HUES64 (cell line): ENCODE measurements at regions not wholly inside any gene's neighbourhood (a gene's known extent, or its start where the extent isn't known, plus 50 kb on each side); places are given as distances from the start of the nearest gene placed in this dataset.
"Not testable (repeated sequence)": the region's sequence is repeated elsewhere in the genome, so short reads cannot be mapped to it uniquely, and the experiment has no call there.

ENCODE experiments used
- H3K27ac ChIP-seq: 2 replicates; pipeline ENCODE4 v1.7.0; 2013; ENCODE audit warnings: low read depth, low read length, inconsistent platforms
- H3K27me3 ChIP-seq: 2 replicates; pipeline ENCODE4 v1.6.1; 2013; ENCODE audit warnings: mild to moderate bottlenecking, low read length; ENCODE audit not compliant: insufficient read depth
- H3K36me3 ChIP-seq: 2 replicates; pipeline ENCODE4 v1.6.1; 2013; ENCODE audit warnings: mild to moderate bottlenecking, low read length; ENCODE audit not compliant: insufficient read depth
- H3K4me1 ChIP-seq: 2 replicates; pipeline ENCODE4 v1.6.1; 2013; ENCODE audit warnings: mild to moderate bottlenecking, low read length, moderate library complexity; ENCODE audit not compliant: insufficient read depth
- H3K4me3 ChIP-seq: 2 replicates; pipeline ENCODE4 v1.5.1; 2013; ENCODE audit warnings: mild to moderate bottlenecking, low read length, moderate library complexity
- H3K9ac ChIP-seq: 2 replicates; pipeline ENCODE4 v1.6.1; 2013; ENCODE audit warnings: mild to moderate bottlenecking, low read depth, low read length
- H3K9me3 ChIP-seq: 2 replicates; pipeline ENCODE4 v1.6.1; 2013; ENCODE audit warnings: low read depth, low read length; ENCODE audit not compliant: insufficient read depth
- WGBS: fragments of 150-250, 120-280 bp; methylation state at CpG from one replicate; pipeline ENCODE4 v1.1.7; 2013; ENCODE audit warnings: missing lambda C conversion rate; 5-methylcytosine and 5-hydroxymethylcytosine counted together

DNA sequence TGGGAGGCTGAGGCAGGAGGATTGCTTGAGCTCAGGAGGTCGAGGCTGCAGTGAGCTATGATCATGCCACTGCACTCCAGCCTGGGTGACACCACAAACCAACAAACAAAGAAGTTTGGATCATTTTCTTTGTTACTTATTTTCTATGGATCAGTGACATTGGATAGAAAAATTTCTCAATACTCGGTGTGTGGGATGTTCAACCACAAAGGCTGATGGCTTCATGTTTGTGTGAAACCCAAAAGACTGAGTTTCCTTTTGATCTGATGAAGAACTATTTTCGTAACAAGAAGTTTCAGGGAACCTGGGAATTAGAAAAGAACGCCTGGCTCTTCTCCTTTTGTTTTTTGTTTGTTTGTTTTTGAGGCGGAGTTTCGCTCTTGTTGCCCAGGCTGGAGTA, 104.0 kb downstream of the HOXA1 start:
- 95% methylated on average over 6 of the region's 6 CpGs for WGBS
- H3K27ac ChIP-seq = no peak overlapping the region
- H3K9ac ChIP-seq = no peak overlapping the region
- H3K4me1 ChIP-seq = peaks cover 20% of the 10 kb centered on the region
- peaks cover 39% of the 10 kb centered on the region for H3K27me3 ChIP-seq
- H3K36me3 ChIP-seq = no peaks in the 10 kb centered on the region
- H3K4me3 ChIP-seq = no peak overlapping the region
- no peaks in the 10 kb centered on the region for H3K9me3 ChIP-seq

DNA sequence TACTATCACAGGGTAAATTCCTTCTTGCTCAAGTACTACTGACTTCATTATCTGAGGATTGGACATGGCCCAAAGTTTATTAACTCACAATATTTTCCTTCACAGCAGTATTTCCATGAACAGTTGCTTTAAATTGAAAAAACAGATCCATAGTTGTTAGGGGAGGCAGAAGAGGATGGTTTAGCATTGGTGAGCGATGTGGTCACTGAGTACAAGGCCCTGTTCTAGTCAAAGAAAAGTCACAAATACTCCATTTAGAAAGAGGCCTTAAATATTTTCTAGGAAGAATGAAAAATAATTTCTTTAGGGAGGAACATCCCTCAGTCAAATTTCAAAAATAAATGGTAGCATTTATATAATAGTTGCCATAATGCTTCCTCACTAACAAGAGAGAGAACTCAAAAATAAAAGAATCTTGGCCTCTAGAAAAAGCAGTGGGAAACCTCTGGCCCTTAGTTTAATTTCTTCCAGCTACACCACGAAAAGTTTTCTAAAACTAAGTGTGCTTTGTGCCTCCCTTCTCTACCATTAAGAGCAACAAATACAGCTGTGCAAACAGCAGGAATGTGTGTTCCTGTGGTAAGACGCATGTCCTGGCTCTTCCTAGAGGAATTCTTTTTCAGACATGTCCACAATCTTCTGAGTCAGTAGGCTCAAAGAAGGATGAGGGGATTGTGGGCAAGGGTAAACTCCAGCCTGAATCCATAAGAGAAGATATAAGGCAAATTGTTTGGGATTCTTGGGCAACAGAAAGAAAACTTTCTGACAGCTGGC, 105.7 kb downstream of the HOXA1 start:
- Histone ChIP-seq H3K36me3 (no peaks in the 10 kb centered on the region), H3K9me3 (no peaks in the 10 kb centered on the region), H3K27ac (no peak overlapping the region), H3K4me1 (peaks cover 9% of the 10 kb centered on the region; the same call in 1 of the 2 replicates), H3K27me3 (peaks cover 23% of the 10 kb centered on the region), H3K4me3 (no peak overlapping the region), H3K9ac (no peak overlapping the region)
- WGBS = 86% methylated on average over 3 of the region's 3 CpGs

- H3K27ac ChIP-seq = no peak overlapping the region
- no peaks in the 10 kb centered on the region for H3K9me3 ChIP-seq
- 97% methylated on average over 9 of the region's 9 CpGs for WGBS
- H3K36me3 ChIP-seq = no peaks in the 10 kb centered on the region
- H3K9ac ChIP-seq = no peak overlapping the region
- H3K4me1 ChIP-seq = no peaks in the 10 kb centered on the region
- H3K4me3 ChIP-seq = no peak overlapping the region
- H3K27me3 ChIP-seq = peaks cover 11% of the 10 kb centered on the region
Measured at GRCh38 chr7:26988836-26989374, 106.9 kb downstream of the HOXA1 start.

- H3K27ac ChIP-seq = no peak overlapping the region
- H3K36me3 ChIP-seq = no peaks in the 10 kb centered on the region
- no peaks in the 10 kb centered on the region for H3K4me1 ChIP-seq
- no peak overlapping the region for H3K4me3 ChIP-seq
- H3K9me3 ChIP-seq = no peaks in the 10 kb centered on the region
- H3K9ac ChIP-seq = no peak overlapping the region
- H3K27me3 ChIP-seq = no peaks in the 10 kb centered on the region
- 93% methylated on average over 3 of the region's 3 CpGs for WGBS
Measured at GRCh38 chr7:26987338-26987737, 108.5 kb downstream of the HOXA1 start.

DNA sequence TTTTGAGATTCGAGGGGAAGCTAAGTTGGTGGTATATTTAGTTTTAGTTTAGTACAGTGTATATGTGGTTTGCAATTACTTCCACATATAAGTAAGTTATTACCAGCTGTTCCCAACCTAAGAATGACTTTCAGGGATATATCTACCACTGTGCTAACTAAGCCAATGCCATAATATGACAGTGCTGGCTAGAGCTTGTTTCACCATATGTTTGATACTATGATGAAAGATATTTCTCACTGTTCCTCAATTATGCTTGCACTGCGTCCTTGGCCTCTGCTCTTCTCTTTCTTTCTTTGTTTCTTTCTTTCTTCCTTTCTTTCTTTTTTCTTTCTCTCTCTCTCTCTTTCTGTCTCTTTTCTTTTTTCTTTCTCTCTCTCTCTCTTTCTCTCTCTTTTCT, 113.8 kb upstream of the SKAP2 start:
- Histone ChIP-seq H3K36me3 (no peaks in the 10 kb centered on the region), H3K27me3 (no peaks in the 10 kb centered on the region), H3K9ac (no peak overlapping the region), H3K27ac (no peak overlapping the region), H3K9me3 (0 out of 2 replicates have a peak, but pooled peaks cover 3% of the 10 kb centered on the region), H3K4me3 (no peak overlapping the region), H3K4me1 (no peaks in the 10 kb centered on the region)
- WGBS = 91% methylated on average over 1 of the region's 2 CpGs

GRCh38 chr7:26976840-26977239, 112.5 kb upstream of the SKAP2 start:
- no peak overlapping the region for H3K4me3 ChIP-seq
- no peaks in the 10 kb centered on the region for H3K27me3 ChIP-seq
- H3K27ac ChIP-seq = no peak overlapping the region
- no peaks in the 10 kb centered on the region for H3K4me1 ChIP-seq
- no peaks in the 10 kb centered on the region for H3K36me3 ChIP-seq
- no peak overlapping the region for H3K9ac ChIP-seq
- 0 out of 2 replicates have a peak, but pooled peaks cover 3% of the 10 kb centered on the region for H3K9me3 ChIP-seq

DNA sequence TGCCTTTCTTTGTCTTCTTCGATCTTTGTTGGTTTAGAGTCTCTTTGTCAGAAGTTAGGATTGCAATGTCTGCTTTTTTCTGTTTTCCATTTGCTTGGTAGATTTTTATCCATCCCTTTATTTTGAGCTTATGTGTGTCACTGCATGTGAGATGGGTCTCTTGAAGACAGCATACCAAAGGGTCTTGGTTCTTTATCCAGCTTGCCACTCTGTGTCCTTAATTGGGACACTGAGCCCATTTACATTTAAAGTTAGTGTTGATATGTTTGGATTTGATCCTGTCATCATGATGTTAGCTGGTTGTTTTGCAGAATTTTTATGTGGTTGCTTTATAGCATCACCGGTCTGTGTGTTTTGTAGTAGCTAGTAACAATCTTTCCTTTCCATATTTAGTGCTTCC, 107.5 kb upstream of the SKAP2 start:
- H3K36me3 ChIP-seq, H3K27me3 ChIP-seq, H3K27ac ChIP-seq, H3K9ac ChIP-seq, H3K9me3 ChIP-seq, H3K4me1 ChIP-seq, H3K4me3 ChIP-seq: not testable (repeated sequence)
- WGBS = 88% methylated on average over 1 of the region's 2 CpGs

GRCh38 chr7:26965724-26966123, 101.3 kb upstream of the SKAP2 start:
- no peaks in the 10 kb centered on the region for H3K36me3 ChIP-seq
- H3K4me3 ChIP-seq = no peak overlapping the region
- no peak overlapping the region for H3K9ac ChIP-seq
- WGBS = 97% methylated on average over 3 of the region's 3 CpGs
- H3K27me3 ChIP-seq = no peaks in the 10 kb centered on the region
- H3K9me3 ChIP-seq = no peaks in the 10 kb centered on the region
- no peaks in the 10 kb centered on the region for H3K4me1 ChIP-seq
- no peak overlapping the region for H3K27ac ChIP-seq

GRCh38 chr7:26964156-26964808, 99.9 kb upstream of the SKAP2 start:
- H3K27me3 ChIP-seq = no peaks in the 10 kb centered on the region
- no peaks in the 10 kb centered on the region for H3K36me3 ChIP-seq
- no peaks in the 10 kb centered on the region for H3K4me1 ChIP-seq
- 91% methylated on average over 2 of the region's 2 CpGs for WGBS
- no peaks in the 10 kb centered on the region for H3K9me3 ChIP-seq
- no peak overlapping the region for H3K27ac ChIP-seq
- H3K9ac ChIP-seq = no peak overlapping the region
- no peak overlapping the region for H3K4me3 ChIP-seq

- no peaks in the 10 kb centered on the region for H3K27me3 ChIP-seq
- 93% methylated on average over 3 of the region's 3 CpGs for WGBS
- no peaks in the 10 kb centered on the region for H3K9me3 ChIP-seq
- no peak overlapping the region for H3K27ac ChIP-seq
- 0 out of 2 replicates have a peak, but pooled peaks cover 3% of the 10 kb centered on the region for H3K4me1 ChIP-seq
- no peaks in the 10 kb centered on the region for H3K36me3 ChIP-seq
- H3K9ac ChIP-seq = no peak overlapping the region
- H3K4me3 ChIP-seq = no peak overlapping the region
Measured at GRCh38 chr7:26959290-26959689, 94.9 kb upstream of the SKAP2 start.

DNA sequence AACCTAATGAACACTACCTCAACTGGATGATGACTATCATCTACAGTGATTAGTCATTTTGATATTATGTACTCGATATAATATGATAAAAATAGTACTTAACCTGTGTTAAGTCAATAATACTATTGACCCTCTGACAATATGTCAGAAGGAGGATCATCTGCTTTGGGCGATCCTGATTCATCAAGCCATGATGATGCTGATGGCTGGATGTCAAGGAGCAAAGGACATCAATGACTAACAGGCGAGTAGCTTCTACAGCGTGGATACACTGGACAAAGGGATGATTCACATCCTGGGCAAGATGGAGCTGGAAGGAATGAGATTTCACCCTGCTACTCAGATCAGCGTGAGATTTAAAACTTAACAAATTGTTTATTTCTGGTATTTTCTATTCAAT, 94.4 kb upstream of the SKAP2 start:
- Histone ChIP-seq H3K4me3 (no peak overlapping the region), H3K4me1 (0 out of 2 replicates have a peak, but pooled peaks cover 3% of the 10 kb centered on the region), H3K27me3 (no peaks in the 10 kb centered on the region), H3K36me3 (no peaks in the 10 kb centered on the region), H3K9me3 (no peaks in the 10 kb centered on the region), H3K27ac (no peak overlapping the region), H3K9ac (no peak overlapping the region)
- 93% methylated on average over 4 of the region's 5 CpGs for WGBS
